PC-3 (cell line): ENCODE measurements at regions not wholly inside any gene's neighbourhood (a gene's known extent, or its start where the extent isn't known, plus 50 kb on each side); places are given as distances from the start of the nearest gene placed in this dataset.

Experiments
- ATAC-seq: fragments of 200-7000 bp; cut with Tn5 transposase; 2 replicates; pipeline ENCODE4 v1.9.1; 2020; ENCODE audit warnings: mild to moderate bottlenecking, moderate library complexity
- BruUV-seq: library from RNA; stranded (reverse); fragments of 400-500 nt; replicated peaks from 2 replicates; lab custom pipeline; 2021; lab: Mats Ljungman, UMichigan
- CTCF ChIA-PET: fragments of 300-600 bp; sonication (Branson Sonifier 250); formaldehyde crosslinking; loops from one replicate; lab custom pipeline; 2022; ENCODE audit warnings: antibody characterized with exemption; lab: Charles Lee
- POLR2A ChIA-PET: fragments of 300-600 bp; sonication (Branson Sonifier 250); formaldehyde crosslinking; loops from one replicate; lab custom pipeline; 2022; ENCODE audit warnings: antibody characterized with exemption; ENCODE audit not compliant: unreplicated experiment; lab: Charles Lee
- DNase-seq: peaks from one replicate; pipeline ENCODE4 v3.0.0-alpha.2; 2015
- H2AFZ ChIP-seq: fragments of 300-600 bp; sonication (generic); 2 replicates; pipeline ENCODE4 v1.6.0; 2016; ENCODE audit warnings: antibody characterized with exemption, low read length
- H3F3A ChIP-seq: fragments of 300-600 bp; sonication (generic); one replicate; pipeline ENCODE4 v1.6.0; 2017; ENCODE audit warnings: antibody characterized with exemption, low read length, control low read depth, mild to moderate bottlenecking; ENCODE audit not compliant: unreplicated experiment
- H3K27ac ChIP-seq: fragments of 300-600 bp; sonication (generic); 2 replicates; pipeline ENCODE4 v1.5.1; 2016; ENCODE audit warnings: mild to moderate bottlenecking, low read length
- H3K27me3 ChIP-seq: fragments of 300-600 bp; sonication (generic); 2 replicates; pipeline ENCODE4 v1.6.1; 2016; ENCODE audit warnings: low read length, mixed read lengths
- H3K36me3 ChIP-seq: fragments of 300-600 bp; sonication (generic); 2 replicates; pipeline ENCODE4 v1.6.1; 2016; ENCODE audit warnings: low read depth, mixed run types, low read length, mixed read lengths
- H3K4me1 ChIP-seq: fragments of 300-600 bp; sonication (generic); 2 replicates; pipeline ENCODE4 v1.5.1; 2016; ENCODE audit warnings: low read length; ENCODE audit not compliant: insufficient read depth
- H3K4me2 ChIP-seq: fragments of 300-600 bp; sonication (generic); 2 replicates; pipeline ENCODE4 v1.6.0; 2016; ENCODE audit warnings: low read length
- H3K4me3 ChIP-seq: fragments of 300-600 bp; sonication (generic); 2 replicates; pipeline ENCODE4 v1.5.1; 2016; ENCODE audit warnings: mild to moderate bottlenecking, low read length, mixed read lengths
- H3K79me2 ChIP-seq: fragments of 300-600 bp; sonication (generic); 2 replicates; pipeline ENCODE4 v1.6.1; 2017; ENCODE audit warnings: low read length, mixed read lengths
- H3K9ac ChIP-seq: fragments of 300-600 bp; sonication (generic); 2 replicates; pipeline ENCODE4 v1.6.0; 2016; ENCODE audit warnings: mild to moderate bottlenecking, low read length
- H3K9me2 ChIP-seq: fragments of 300-600 bp; sonication (generic); replicated peaks from 2 replicates; pipeline ENCODE4 v1.6.1; 2016; ENCODE audit warnings: mixed run types, low read length, mixed read lengths
- H3K9me3 ChIP-seq: fragments of 300-600 bp; sonication (generic); 2 replicates; pipeline ENCODE4 v1.6.1; 2016; ENCODE audit warnings: low read length, mixed read lengths
- H4K20me1 ChIP-seq: fragments of 300-600 bp; sonication (generic); 2 replicates; pipeline ENCODE4 v1.6.1; 2016; ENCODE audit warnings: low read length, mixed read lengths
- CTCF ChIP-seq: fragments of 300-600 bp; sonication (generic); conservative IDR thresholded peaks from 2 replicates; pipeline ENCODE4 v1.5.1; 2017; ENCODE audit warnings: antibody characterized with exemption, low read depth, mild to moderate bottlenecking, low read length
- EZH2 ChIP-seq: fragments of 300-600 bp; sonication (generic); IDR thresholded peaks from one replicate; pipeline ENCODE4 v1.6.1; 2017; ENCODE audit warnings: antibody characterized with exemption, mild to moderate bottlenecking, low read length; ENCODE audit not compliant: unreplicated experiment
- EZH2phosphoT487 ChIP-seq: fragments of 300-600 bp; sonication (generic); IDR thresholded peaks from 2 replicates; pipeline ENCODE4 v1.6.1; 2018; ENCODE audit warnings: mild to moderate bottlenecking, antibody characterized with exemption, low read length, borderline replicate concordance
- intact Hi-C: fragments of 100-400 bp; cut with micrococcal nuclease; formaldehyde crosslinking; loops from 2 replicates; pipeline ENCODE4 v1.9.0; 2023

DNA sequence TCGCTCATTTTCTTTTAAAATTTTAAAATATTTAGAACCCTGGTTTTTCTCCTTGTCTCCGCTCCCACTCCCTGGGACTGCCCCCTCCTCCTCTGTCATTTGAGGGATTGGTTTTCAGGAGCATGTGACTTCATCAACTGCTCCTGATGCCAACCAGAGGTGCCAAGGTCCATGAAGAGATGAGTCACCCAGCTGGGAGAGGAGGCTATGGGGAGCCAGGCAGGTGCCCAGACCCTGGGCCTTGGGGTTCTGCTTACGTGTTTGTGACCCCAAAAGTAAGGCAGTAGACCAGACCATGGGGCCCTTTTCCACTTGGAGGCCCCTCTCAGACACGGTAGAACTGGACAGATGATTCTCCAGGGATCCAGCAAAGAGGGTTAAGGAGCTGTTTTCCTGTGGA lies 167.0 kb downstream of the FGF18 start:
- no peaks in the 10 kb centered on the region for H3K79me2 ChIP-seq
- no peaks in the 10 kb centered on the region for H3K9me3 ChIP-seq
- no peaks in the 10 kb centered on the region for H3K4me1 ChIP-seq
- no TSS peak for BruUV-seq
- CTCF ChIA-PET, result no interaction called here
- no peak overlapping the region for H3K27ac ChIP-seq
- no peak overlapping the region for H3K4me3 ChIP-seq
- H3K36me3 ChIP-seq, result no peaks in the 10 kb centered on the region
- H3K4me2 ChIP-seq, result no peak overlapping the region
- H3K27me3 ChIP-seq, result peaks cover 95% of the 10 kb centered on the region
- no peaks in the 10 kb centered on the region for H3F3A ChIP-seq
- H3K9me2 ChIP-seq, result no peaks in the 10 kb centered on the region
- intact Hi-C loops, result no loop called here
- H2AFZ ChIP-seq, result no peak overlapping the region
- DNase-seq (no peak), ATAC-seq (no peak)
- no peak for TF ChIP-seq CTCF
- TF ChIP-seq EZH2phosphoT487, result no peak
- TF ChIP-seq EZH2, result no peak
- H3K9ac ChIP-seq, result no peak overlapping the region
- H4K20me1 ChIP-seq, result no peaks in the 10 kb centered on the region
- POLR2A ChIA-PET, result no interaction called here

DNA sequence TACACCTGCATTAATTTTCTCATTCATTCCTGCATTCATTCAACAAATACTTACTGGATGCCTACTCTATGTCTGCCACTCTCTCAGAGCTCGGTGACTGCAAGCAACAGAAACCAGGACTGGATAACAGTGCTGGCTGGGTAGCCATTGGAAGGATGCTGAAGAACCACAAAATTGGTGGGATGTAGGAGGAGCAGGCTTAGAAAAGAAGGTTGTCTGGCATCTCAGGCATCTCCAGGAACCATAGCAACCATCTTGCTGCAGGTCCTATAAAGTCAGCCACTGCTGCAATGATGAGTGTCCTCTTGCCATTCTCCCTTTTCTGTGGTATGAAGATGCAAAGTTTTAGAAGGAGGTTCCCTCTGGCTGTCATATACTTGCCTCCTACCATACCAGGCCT lies 168.6 kb downstream of the FGF18 start:
- Histone ChIP-seq H3F3A (no peaks in the 10 kb centered on the region), H3K36me3 (no peaks in the 10 kb centered on the region), H3K79me2 (no peaks in the 10 kb centered on the region), H3K9me3 (no peaks in the 10 kb centered on the region), H3K9me2 (no peaks in the 10 kb centered on the region), H3K9ac (no peak overlapping the region), H2AFZ (no peak overlapping the region), H3K4me1 (no peaks in the 10 kb centered on the region), H3K27ac (no peak overlapping the region), H3K4me2 (no peak overlapping the region), H3K4me3 (no peak overlapping the region), H4K20me1 (no peaks in the 10 kb centered on the region), H3K27me3 (peaks cover 79% of the 10 kb centered on the region)
- ChIA-PET POLR2A (no interaction called here), CTCF (no interaction called here)
- no peak for ATAC-seq
- TF ChIP-seq EZH2phosphoT487 (no peak), EZH2 (no peak), CTCF (no peak)
- intact Hi-C loops, result no loop called here
- no TSS peak for BruUV-seq
- no peak for DNase-seq

- ATAC-seq, result no peak
- H3K79me2 ChIP-seq, result no peaks in the 10 kb centered on the region
- TF ChIP-seq EZH2phosphoT487, result no peak
- TF ChIP-seq EZH2, result no peak
- TF ChIP-seq CTCF, result no peak
- no peaks in the 10 kb centered on the region for H3K36me3 ChIP-seq
- no peak overlapping the region for H3K9ac ChIP-seq
- H4K20me1 ChIP-seq, result no peaks in the 10 kb centered on the region
- DNase-seq, result no peak
- intact Hi-C loops, result no loop called here
- H3K4me2 ChIP-seq, result no peak overlapping the region
- H2AFZ ChIP-seq, result no peak overlapping the region
- CTCF ChIA-PET, result no interaction called here
- no peaks in the 10 kb centered on the region for H3F3A ChIP-seq
- H3K27me3 ChIP-seq, result peaks cover 71% of the 10 kb centered on the region
- POLR2A ChIA-PET, result no interaction called here
- no peaks in the 10 kb centered on the region for H3K4me1 ChIP-seq
- no peaks in the 10 kb centered on the region for H3K9me2 ChIP-seq
- BruUV-seq, result no TSS peak
- H3K9me3 ChIP-seq, result no peaks in the 10 kb centered on the region
- H3K4me3 ChIP-seq, result no peak overlapping the region
- no peak overlapping the region for H3K27ac ChIP-seq
These were observed 169.3 kb downstream of the FGF18 start for GRCh38 chr5:171588790-171589189.
